ENCODE measurements at regions not wholly inside any gene's neighbourhood (a gene's known extent, or its start where the extent isn't known, plus 50 kb on each side); places are given as distances from the start of the nearest gene placed in this dataset.
"Not testable (repeated sequence)": the region's sequence is repeated elsewhere in the genome, so short reads cannot be mapped to it uniquely, and the experiment has no call there.

DNA sequence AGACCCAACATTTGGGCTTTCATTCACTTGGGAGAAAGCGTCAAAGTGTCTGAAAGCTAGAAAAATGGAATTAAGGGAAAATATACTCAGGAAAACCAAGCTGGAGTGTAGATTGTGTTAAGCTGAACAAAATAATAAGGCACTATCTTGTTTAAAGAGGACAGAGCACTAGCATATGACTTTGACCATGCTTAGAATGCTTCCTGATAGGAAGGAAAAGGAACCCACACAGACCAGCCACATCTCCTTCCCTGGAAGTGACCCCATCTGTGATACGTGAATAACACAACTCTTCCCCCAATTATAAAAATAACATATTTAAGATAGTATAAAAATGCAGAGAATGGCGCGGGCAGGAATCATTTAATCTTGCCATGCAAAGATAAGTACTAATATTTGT is 94.7 kb upstream of the BCL2L14 start:
- DNase-seq (ENCODE audit: insufficient read length, low spot score) (no peak), FAIRE-seq (no peak)

- FAIRE-seq (no peak), DNase-seq (ENCODE audit: insufficient read length, low spot score) (no peak)
Observed at GRCh38 chr12:11978726-11979384, 91.9 kb upstream of the BCL2L14 start.

- DNase-seq (ENCODE audit: insufficient read length, low spot score) (no peak), FAIRE-seq (peak; percentile 89)
Observed at GRCh38 chr12:11980115-11980514, 90.6 kb upstream of the BCL2L14 start.

DNA sequence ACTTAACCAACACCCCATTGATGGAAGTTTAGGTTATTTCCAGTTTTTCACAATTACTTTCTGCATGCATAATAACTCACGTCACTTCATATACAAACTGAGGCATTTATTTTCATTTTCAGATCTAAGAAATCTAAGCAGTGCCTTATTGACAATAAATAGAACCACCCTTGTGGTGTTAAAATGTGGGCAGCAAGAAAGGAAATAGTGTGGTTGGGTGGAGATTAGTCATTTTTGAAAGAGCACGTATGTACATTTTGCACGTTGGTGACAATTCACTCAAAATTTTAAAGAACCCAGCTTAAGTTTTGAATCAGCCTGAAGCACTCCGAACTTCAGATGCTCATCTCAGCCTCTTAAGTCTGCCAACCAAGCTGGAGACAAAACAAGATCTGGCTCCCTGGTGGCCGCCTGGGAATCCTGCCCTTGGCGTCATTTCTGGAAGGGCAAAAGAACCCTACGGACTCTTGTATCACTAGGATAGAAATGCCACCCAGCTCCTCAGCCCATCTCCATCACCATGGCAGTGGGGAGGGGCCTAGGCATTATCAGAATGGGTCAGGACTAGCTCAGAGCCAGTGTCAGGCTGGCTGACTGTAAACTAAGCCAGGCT is 89.5 kb upstream of the BCL2L14 start:
- peak; percentile 98 for FAIRE-seq
- peak; percentile 48 for DNase-seq (ENCODE audit: insufficient read length, low spot score)

GRCh38 chr12:11984417-11984816 is 86.3 kb upstream of the BCL2L14 start:
- DNase-seq (ENCODE audit: insufficient read length, low spot score) (no peak), FAIRE-seq (no peak)

DNA sequence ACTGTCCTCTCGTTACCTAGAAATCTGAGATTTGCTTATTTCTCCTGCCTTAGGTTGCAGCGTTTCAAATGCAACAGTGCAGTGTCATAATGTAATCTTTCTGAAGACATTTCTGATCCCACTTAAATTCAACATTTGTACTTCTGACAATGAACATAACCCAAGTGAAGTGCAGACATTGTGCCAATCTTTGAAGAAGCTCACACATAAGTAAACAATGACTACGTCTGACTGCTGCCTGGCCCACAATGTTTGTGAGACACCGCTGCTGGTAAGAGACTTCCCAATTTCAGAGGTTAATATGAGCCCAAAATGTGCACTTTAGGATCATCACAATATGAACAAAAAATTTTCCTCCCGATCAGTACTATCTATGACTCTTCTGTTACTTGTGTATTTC is 84.6 kb upstream of the BCL2L14 start:
- DNase-seq (ENCODE audit: insufficient read length, low spot score) (no peak), FAIRE-seq (no peak)

DNA sequence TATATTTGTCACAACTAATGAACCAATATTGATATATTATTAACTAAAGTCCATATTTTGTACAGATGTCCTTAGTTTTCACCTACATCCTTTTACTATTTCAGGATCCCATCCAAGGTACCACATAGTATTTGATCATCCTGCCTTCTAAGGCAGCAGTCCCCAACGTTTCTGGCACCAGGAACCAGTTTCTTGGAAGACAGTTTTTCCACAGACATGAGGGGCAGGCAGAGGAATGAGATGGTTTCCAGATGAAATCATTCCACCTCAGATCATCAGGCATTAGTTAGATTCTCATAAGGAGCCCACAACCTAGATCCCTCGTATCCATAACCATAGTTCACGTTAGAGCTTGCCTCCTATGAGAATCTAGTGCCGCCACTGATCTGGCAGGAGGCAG is 82.8 kb upstream of the BCL2L14 start:
- FAIRE-seq (no peak), DNase-seq (ENCODE audit: insufficient read length, low spot score) (no peak)

- FAIRE-seq = no peak
- DNase-seq (ENCODE audit: insufficient read length, low spot score) = no peak
Observed at GRCh38 chr12:11991604-11992003, 79.1 kb upstream of the BCL2L14 start.

- no peak for FAIRE-seq
- no peak for DNase-seq (ENCODE audit: insufficient read length, low spot score)
Observed at GRCh38 chr12:11992515-11992914, 78.2 kb upstream of the BCL2L14 start.

GRCh38 chr12:11998307-11998943 is 72.3 kb upstream of the BCL2L14 start:
- not testable (repeated sequence) for FAIRE-seq; DNase-seq (ENCODE audit: insufficient read length, low spot score)

GRCh38 chr12:11998944-11999315 is 71.8 kb upstream of the BCL2L14 start:
- FAIRE-seq = no peak
- no peak for DNase-seq (ENCODE audit: insufficient read length, low spot score)

DNA sequence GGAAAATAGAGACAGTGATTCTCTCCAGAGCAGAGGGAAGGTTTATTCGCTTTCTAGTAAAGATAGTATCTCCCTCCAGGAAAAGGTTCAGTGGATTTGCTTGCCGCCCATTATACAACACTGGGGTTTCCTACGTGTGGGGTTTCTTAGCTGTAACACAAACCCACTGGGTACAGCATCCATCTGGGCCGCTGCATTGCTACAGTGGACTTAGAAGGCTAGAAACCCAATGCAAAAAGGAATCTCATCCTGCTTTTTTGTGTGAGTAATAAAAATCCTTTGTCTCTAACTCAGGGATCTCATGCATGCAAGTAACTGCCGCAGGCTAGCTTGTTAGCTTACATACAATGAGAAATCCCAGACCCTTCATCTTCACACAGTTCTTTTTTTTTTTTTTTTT is 67.1 kb upstream of the BCL2L14 start:
- FAIRE-seq = no peak
- no peak for DNase-seq (ENCODE audit: insufficient read length, low spot score)

DNA sequence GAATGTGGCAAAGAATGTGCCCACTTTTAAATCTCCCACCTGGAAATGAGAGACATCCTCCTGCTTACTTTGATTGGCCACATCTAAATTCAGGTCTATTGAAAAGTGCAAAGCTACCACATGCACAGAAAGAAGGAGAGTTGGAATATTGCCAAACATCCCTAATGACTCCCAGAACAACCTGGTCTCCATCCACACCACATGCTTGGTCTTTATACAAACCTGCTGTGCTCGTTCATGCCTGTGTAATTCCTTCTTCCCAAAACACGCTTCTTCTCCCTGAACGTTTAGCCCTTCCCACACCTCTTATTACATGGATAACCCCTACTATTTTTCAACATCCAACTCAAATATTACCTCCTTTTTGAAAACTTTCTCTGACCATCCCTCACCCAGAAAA is 66.2 kb upstream of the BCL2L14 start:
- FAIRE-seq (no peak), DNase-seq (ENCODE audit: insufficient read length, low spot score) (no peak)

GRCh38 chr12:12007001-12007712 is 63.6 kb upstream of the BCL2L14 start:
- DNase-seq (ENCODE audit: insufficient read length, low spot score) (no peak), FAIRE-seq (peak; percentile 74)

DNA sequence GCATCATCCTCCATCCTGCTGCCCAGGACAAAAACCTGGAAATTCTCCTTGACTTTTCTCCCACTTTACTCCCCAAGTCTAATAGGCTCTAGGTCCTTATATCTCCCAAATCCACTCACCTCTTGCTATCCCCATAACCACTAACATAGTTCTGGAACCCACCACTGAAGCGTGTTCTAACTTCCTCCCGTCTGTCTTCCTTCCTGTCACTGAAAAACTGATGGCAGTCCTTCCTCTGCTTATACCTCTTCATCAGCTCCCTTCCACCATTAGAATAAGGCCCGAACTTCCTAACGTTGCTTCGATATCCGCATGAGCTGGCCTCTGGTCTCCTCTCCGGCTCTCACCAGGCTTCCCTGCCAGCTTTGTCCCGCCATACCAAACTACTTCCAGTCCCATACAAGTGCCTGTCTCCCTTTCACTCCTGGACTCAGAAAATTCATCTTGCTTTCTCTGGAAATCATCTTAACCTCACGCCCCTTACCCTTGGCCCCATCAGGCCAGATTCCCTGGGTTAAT is 63.0 kb upstream of the BCL2L14 start:
- FAIRE-seq = peak; percentile 78
- no peak for DNase-seq (ENCODE audit: insufficient read length, low spot score)

DNA sequence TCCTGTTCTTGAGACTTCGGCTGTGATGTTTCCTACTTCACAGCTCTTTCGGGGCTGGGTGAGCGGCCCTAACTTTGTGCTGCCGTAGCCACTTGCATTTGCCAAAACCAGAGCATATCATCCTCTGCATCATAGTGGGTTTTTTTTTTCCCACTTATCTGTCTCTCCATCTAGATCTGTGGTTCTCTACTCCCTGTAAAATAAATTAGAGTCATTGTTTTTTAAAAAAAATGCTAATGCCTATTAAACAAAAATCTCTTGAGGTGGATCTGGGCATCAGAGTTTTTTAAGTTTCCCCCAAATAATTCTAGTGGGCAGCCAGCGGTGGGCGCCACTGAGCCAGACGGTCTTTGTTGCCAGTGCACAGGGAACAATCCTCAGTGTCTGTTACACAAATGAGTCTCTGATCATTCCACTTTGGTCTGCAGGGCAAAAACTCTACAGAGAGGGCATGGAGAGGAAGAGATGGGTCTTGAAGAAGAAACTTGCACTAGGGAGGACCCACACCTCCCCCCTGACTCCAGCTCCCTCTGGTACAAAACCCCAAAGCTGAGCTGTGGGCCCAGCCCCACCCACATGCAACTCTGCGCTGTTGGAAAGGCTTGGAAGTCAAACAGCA is 62.4 kb upstream of the BCL2L14 start:
- FAIRE-seq (peak; percentile 56), DNase-seq (ENCODE audit: insufficient read length, low spot score) (no peak)

DNA sequence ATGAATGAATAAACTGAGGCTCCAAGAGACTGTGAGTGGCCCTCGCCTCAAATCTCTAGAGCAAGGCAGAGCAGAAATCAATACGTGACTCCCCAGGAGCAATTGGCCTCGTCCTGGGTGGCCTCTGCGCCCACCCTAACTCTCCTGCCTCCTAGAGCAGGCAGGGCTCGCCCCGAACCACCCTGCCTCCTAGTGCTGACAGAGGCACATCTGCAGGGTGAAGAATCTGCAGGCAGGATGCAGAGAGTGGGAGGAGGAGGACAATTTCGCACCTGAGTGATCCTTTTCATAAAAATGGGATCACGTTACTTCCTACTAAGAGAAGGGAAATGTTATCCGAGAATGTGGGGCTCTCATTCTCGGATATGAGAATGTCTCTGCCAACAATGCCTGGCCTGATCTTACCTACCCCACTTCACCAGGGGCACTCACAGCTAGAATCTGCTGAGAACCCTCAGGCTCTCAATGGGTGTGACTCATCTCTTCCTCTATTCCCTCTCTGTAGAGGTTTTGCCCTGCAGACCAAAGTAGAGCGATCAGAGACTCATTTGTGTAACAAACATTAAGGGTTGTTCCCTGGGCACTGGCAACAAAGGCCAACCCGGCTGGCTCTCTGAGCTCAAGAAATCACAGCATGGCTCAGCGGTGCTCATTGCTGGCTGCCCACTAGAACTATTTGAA is 61.7 kb upstream of the BCL2L14 start:
- no peak for DNase-seq (ENCODE audit: insufficient read length, low spot score)
- peak; percentile 96 for FAIRE-seq

DNA sequence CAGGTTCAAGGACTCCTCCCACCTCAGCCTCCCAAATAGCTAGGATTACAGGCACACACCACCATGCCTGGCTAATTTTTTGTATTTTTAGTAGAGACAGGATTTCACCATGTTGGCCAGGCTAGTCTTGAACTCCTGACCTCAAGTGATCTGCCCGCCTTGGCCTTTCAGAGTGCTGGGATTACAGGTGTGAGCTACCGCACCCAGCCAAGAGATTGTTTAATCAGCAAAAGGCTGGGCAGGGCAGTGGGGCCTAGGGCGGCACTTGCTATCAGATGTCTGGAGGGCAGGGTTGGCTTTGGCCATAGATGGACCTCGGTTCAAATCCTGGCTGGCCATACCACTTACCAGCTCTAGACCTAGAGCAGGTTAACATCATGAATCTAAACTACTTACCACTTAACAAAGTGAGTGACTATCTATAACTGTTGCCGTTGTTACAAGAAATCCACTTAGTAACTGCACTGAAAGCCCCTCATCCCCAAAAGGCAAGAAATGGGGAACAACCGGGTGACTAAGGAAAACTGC is 60.9 kb upstream of the BCL2L14 start:
- not testable (repeated sequence) for FAIRE-seq; DNase-seq (ENCODE audit: insufficient read length, low spot score)

DNA sequence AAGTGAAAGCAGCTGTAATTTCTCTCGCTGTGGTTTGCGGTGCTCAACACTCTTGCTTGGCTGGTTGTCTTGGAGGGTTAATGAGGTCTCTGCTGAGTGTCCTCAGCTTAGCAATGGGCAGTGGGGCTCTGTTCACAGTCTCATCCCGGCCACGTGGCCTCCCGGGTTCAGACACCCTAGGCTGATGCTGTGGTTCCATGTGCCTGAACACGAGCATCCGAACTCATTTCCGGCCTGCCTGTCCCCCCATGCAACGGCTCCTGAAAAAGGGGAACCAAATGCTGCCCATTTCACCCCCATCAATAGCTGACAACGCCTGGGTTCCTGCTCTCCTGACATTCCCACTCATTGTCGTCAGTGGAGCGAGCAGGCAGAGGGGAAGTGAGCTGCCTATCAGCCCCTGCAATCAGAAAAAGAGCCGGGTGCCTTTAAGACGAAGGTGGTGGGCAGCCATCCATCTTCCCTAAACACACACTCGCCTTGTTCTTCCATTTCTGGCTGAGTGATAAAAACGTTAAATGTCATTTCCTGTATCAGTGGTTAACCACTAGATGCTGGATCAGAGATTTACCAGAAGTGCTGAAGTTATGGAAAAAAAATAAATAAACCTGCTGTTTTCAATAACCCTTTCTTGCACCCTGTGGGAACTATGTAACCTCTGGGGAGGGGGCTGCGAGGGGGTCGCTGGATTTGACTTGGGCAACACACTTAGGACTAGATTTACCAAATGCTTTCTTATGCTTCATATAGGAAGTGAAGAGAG is 60.3 kb upstream of the BCL2L14 start:
- DNase-seq (ENCODE audit: insufficient read length, low spot score) (no peak), FAIRE-seq (peak; percentile 96)
